HUES6 (cell line): ENCODE measurements at regions not wholly inside any gene's neighbourhood (a gene's known extent, or its start where the extent isn't known, plus 50 kb on each side); places are given as distances from the start of the nearest gene placed in this dataset.

Experiments used
- H3K27ac ChIP-seq: 2 replicates; pipeline ENCODE4 v1.7.0; 2013; ENCODE audit warnings: low read depth, mild to moderate bottlenecking, low read length, inconsistent platforms
- H3K27me3 ChIP-seq: 2 replicates; pipeline ENCODE4 v1.6.1; 2013; ENCODE audit warnings: low read length; ENCODE audit not compliant: control insufficient read depth, insufficient read depth
- H3K36me3 ChIP-seq: 2 replicates; pipeline ENCODE4 v1.6.1; 2013; ENCODE audit warnings: low read length; ENCODE audit not compliant: control insufficient read depth, insufficient read depth
- H3K4me1 ChIP-seq: 2 replicates; pipeline ENCODE4 v1.6.1; 2013; ENCODE audit warnings: low read length; ENCODE audit not compliant: control insufficient read depth, insufficient read depth
- H3K4me3 ChIP-seq: 2 replicates; pipeline ENCODE4 v1.5.1; 2013; ENCODE audit warnings: low read depth, low read length
- H3K9ac ChIP-seq: one replicate; pipeline ENCODE4 v1.6.1; 2013; ENCODE audit warnings: mild to moderate bottlenecking, low read length
- H3K9me3 ChIP-seq: 2 replicates; pipeline ENCODE4 v1.6.1; 2013; ENCODE audit warnings: low read depth, low read length; ENCODE audit not compliant: control insufficient read depth, insufficient read depth

DNA sequence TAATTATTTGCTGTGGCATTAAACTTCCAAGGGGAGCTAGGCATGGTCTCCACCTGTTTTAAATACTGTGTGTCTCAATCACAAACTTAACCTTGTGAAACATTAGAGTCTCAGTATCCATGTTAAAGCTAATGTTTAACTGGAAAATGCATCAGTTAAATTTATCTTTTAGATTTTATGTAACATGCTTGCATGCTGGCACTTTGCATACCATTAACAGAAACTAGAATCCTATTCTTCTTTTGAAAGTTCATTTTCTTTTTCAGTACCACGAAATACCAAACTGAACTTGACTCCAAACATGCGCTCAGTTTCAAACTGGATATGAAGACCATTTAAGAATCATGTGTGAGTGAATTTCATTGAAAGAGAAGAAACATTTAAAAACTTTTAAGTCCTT is 328.9 kb upstream of the SLC10A2 start:
- Histone ChIP-seq H3K36me3 (0 out of 2 replicates have a peak, but pooled peaks cover 2% of the 10 kb centered on the region), H3K4me1 (no peaks in the 10 kb centered on the region), H3K27ac (no peak overlapping the region), H3K9me3 (peaks cover 19% of the 10 kb centered on the region), H3K4me3 (no peak overlapping the region), H3K27me3 (no peaks in the 10 kb centered on the region), H3K9ac (no peak overlapping the region)

DNA sequence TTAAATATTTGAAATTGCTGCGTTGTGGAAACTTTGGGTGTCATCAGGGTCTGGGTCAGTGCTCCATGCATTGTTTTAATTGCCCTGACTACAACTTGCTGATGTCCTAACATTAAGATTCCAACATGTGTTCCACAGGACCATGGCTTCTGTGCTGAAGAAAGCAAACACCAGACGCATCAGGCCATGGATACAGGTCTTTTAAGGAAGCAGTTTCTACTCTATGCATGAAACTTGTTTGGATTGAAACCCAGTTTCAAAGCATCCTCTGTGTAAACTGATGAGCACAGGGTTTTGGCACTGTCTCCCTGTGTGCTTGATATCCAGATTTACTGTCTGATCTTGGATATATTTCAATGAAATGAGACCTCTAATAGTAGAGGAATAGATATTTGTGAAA is 328.4 kb upstream of the SLC10A2 start:
- Histone ChIP-seq H3K9ac (no peak overlapping the region), H3K4me3 (no peak overlapping the region), H3K27ac (no peak overlapping the region), H3K27me3 (no peaks in the 10 kb centered on the region), H3K36me3 (0 out of 2 replicates have a peak, but pooled peaks cover 2% of the 10 kb centered on the region), H3K4me1 (no peaks in the 10 kb centered on the region), H3K9me3 (peaks cover 19% of the 10 kb centered on the region)

DNA sequence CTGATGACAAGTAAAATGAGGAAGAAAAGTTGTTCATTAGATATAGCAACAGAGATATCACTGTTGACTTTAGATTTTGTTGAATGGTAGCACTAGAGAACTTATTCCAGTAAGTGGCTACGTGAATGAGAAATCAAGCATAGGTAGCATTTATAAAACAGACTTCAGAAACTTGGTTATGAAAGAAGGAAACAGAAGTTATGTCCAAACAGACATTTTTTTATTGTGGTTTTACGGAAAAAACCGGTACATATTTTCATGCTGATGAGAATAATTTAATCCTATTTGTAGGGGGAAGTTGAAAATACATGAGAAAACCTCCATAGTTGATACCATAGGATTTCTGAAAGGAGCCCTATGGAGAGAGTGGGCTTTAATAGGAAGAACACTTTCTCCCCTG is 325.7 kb upstream of the SLC10A2 start:
- H3K9me3 ChIP-seq, result no peaks in the 10 kb centered on the region

DNA sequence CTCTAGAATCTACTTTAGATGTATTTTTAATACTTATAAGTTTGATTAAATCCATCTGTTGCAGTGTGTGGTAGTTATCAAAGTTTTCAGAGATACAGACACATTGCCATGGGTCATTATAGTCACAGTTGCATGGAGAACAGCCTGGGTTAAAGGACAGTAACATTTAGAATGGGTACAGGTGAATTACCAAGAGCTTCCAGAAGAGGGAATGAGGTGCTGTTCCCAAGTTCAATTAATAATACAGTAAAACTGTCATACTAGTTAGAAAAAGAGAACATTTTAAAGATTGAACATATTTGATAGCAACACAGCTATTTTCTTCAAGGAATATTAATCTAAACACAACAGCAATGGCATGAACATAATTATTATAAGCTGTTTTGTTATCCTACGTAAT is 322.6 kb upstream of the SLC10A2 start:
- Histone ChIP-seq H3K9me3 (no peaks in the 10 kb centered on the region), H3K27me3 (no peaks in the 10 kb centered on the region), H3K27ac (no peak overlapping the region), H3K36me3 (no peaks in the 10 kb centered on the region), H3K9ac (no peak overlapping the region), H3K4me1 (no peaks in the 10 kb centered on the region), H3K4me3 (no peak overlapping the region)

More for the DNA sequence above, 325.7 kb upstream of the SLC10A2 start:
- Histone ChIP-seq H3K9ac (no peak overlapping the region), H3K4me3 (no peak overlapping the region), H3K27me3 (no peaks in the 10 kb centered on the region), H3K27ac (no peak overlapping the region), H3K36me3 (no peaks in the 10 kb centered on the region), H3K4me1 (no peaks in the 10 kb centered on the region)

DNA sequence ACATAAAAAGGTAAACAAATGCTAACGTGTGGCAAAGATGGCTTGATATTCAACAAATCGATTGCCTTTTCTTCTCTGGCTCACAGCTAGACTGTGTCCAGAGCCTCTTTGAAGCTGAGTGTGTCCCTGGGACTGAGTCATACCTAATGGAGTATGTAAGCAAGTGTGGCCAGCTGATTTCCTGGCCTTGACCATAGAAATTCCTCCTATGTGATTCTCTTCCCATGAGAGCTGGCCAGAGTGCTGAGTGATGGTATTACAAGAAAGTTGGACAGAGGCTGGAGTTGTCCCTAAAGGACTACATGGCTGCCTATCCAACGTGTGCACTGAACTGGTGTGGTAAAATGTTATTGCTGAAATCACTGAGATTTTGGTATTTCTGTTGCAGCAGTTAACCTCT is 320.1 kb upstream of the SLC10A2 start:
- no peaks in the 10 kb centered on the region for H3K4me1 ChIP-seq
- H3K27ac ChIP-seq, result no peak overlapping the region
- H3K27me3 ChIP-seq, result no peaks in the 10 kb centered on the region
- peaks cover 17% of the 10 kb centered on the region for H3K9me3 ChIP-seq
- H3K36me3 ChIP-seq, result no peaks in the 10 kb centered on the region
- H3K4me3 ChIP-seq, result no peak overlapping the region
- no peak overlapping the region for H3K9ac ChIP-seq

DNA sequence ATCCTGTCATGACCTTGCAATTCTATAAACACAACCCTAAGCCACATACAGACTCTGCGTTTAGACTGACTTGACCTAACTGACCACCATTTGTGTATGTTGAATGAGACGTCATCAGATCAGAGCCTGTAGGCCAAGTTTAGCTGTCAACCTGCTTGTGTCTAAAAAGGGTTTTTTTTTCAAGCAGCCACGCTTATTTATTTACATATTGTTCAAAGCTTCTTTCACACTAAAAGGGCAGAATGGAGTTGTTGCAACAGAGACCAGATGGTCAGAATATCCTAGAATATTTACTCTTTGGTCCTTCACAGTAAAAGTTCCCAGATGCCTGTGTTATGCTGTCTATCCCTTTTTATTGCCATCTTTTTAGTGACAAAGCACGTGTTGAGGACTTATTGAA is 307.7 kb upstream of the SLC10A2 start:
- Histone ChIP-seq H3K4me3 (no peak overlapping the region), H3K9ac (no peak overlapping the region), H3K27me3 (no peaks in the 10 kb centered on the region), H3K36me3 (no peaks in the 10 kb centered on the region), H3K27ac (no peak overlapping the region), H3K9me3 (no peaks in the 10 kb centered on the region; the same call in 1 of the 2 replicates), H3K4me1 (no peaks in the 10 kb centered on the region)

DNA sequence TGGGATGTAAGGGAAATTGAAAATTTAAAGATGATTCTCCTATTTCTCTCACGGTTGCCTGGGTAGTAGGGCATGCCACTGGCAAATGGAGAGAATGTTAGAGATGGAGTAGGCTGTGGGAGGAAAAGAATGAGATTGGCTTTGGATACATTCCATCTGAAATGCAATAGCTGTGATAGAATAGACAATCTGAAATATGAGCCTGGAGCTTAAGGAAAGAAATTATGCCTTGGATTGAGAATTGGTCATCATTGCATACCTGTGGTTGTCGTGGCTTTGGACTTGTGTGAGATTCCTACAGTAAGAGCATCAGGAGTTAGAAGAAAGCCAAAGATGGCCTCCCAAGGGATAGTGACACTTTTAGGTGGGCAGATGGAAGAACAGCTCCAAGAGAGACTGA is 305.1 kb upstream of the SLC10A2 start:
- no peaks in the 10 kb centered on the region for H3K9me3 ChIP-seq
- H3K4me1 ChIP-seq, result no peaks in the 10 kb centered on the region
- H3K27ac ChIP-seq, result no peak overlapping the region
- H3K36me3 ChIP-seq, result no peaks in the 10 kb centered on the region
- no peaks in the 10 kb centered on the region for H3K27me3 ChIP-seq
- H3K4me3 ChIP-seq, result no peak overlapping the region
- no peak overlapping the region for H3K9ac ChIP-seq

DNA sequence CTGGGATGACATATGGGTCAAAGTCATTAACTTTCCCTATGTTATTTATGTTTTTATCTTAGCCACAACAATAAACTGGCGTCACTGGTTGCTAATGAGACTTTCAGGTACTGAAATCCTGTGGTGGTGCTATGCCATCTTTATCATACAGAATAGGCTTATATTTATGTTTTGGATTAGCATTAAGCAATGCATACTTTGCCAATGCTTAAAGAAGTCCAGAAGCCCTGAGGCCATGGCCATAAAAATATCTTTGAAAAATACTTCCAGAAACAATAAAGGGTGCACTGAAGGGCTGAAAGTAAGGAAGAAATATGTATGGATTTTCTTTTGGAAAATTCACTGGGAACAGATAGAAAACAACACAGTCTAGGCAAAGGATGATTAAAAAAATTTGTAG is 304.6 kb upstream of the SLC10A2 start:
- H3K4me3 ChIP-seq, result no peak overlapping the region
- no peaks in the 10 kb centered on the region for H3K36me3 ChIP-seq
- no peaks in the 10 kb centered on the region for H3K27me3 ChIP-seq
- no peak overlapping the region for H3K27ac ChIP-seq
- H3K9ac ChIP-seq, result no peak overlapping the region
- H3K4me1 ChIP-seq, result no peaks in the 10 kb centered on the region
- no peaks in the 10 kb centered on the region for H3K9me3 ChIP-seq

DNA sequence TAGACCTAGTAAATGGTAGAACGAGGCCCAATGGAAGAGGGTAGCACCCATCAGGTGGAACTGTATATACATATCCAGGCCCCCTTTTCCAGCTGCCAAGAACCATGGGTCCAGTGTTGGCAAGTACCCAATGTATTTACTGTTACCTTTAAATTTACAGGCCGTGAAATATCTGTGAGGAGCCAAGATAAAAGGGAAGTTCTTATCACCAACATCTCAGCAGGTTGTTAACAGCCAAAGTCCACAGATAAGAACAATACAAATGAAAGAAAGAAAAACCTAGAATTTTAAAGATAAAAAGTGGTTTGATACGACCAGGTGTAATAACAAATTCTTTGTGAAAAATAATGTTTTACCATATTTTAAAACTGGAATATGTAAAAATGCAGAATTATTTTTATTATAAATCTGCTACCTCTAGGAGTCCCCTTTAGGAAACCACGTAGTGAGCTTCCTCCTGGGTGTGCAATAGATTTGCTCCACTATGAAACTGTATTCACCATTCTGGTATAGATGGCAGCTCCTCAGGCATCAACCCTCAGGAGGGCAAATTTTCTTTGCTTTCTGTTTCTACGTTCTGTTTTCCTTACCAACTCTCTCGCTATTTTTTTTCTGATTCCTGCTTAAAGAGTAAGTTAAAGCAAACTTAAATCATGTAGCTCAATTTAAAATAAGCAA is 292.2 kb upstream of the SLC10A2 start:
- H3K27me3 ChIP-seq, result no peaks in the 10 kb centered on the region

DNA sequence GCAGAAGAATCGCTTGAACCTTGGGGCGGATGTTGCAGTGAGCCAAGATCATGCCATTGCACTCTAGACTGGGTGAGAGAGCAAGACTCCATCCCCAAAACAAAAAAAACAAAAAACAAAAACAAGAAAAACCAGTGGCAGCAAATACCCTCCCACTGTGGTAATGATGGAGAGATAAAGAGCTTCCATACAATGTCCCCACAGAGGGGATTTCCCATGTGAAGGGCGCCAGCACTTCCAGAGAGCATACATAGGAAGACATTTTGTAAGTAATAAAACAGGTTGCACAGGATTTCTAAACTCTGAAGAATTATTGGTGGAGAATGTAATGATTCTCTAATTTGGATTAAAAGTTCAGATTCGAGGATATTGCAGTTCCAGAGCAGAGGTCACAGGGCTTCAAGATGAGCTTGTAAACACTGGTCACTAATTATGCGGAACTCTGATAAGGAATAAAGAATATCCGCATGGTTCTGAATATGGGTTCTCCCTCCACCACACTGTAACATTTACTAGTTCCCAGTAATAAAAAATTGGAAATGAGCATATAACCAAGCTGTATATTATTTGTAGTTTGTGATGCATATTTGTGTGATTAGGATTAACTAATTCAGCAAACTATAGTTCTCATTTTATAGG is 290.1 kb upstream of the SLC10A2 start:
- Histone ChIP-seq H3K9me3 (no peaks in the 10 kb centered on the region; the same call in 1 of the 2 replicates), H3K36me3 (no peaks in the 10 kb centered on the region), H3K27me3 (no peaks in the 10 kb centered on the region), H3K27ac (no peak overlapping the region), H3K4me1 (peaks cover 9% of the 10 kb centered on the region; the same call in 1 of the 2 replicates), H3K4me3 (no peak overlapping the region), H3K9ac (no peak overlapping the region)

More for the DNA sequence above, 292.2 kb upstream of the SLC10A2 start:
- Histone ChIP-seq H3K9me3 (no peaks in the 10 kb centered on the region; the same call in 1 of the 2 replicates), H3K36me3 (no peaks in the 10 kb centered on the region), H3K4me1 (0 out of 2 replicates have a peak, but pooled peaks cover 2% of the 10 kb centered on the region), H3K4me3 (no peak overlapping the region), H3K9ac (no peak overlapping the region), H3K27ac (no peak overlapping the region)

DNA sequence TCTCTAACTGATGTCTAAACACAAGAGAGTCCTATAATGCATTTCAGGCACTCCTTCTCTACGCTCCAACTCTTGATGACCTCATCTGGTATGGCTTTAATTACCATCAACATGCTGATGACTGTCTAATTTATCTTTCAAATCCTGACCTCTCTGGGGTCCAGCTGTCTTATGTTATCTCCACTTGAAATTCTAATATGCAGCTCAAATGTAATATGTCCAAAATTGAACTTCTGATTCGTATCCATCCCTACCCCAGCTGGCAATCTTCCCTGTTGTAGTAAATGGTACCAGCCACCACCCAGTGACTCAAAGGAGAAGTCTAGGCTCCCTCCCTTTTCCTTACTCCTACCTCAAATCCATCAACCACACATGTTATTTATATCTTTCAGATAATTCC is 288.0 kb upstream of the SLC10A2 start:
- Histone ChIP-seq H3K27me3 (no peaks in the 10 kb centered on the region), H3K4me3 (no peak overlapping the region), H3K36me3 (no peaks in the 10 kb centered on the region), H3K4me1 (peaks cover 19% of the 10 kb centered on the region), H3K9me3 (no peaks in the 10 kb centered on the region), H3K9ac (no peak overlapping the region), H3K27ac (no peak overlapping the region)
